IMR-90 (cell line): ENCODE measurements at regions not wholly inside any gene's neighbourhood (a gene's known extent, or its start where the extent isn't known, plus 50 kb on each side); places are given as distances from the start of the nearest gene placed in this dataset.

Experiments
- ATAC-seq: fragments of 200-7000 bp; cut with Tn5 transposase; 2 replicates; pipeline ENCODE4 v1.9.1; 2020; ENCODE audit warnings: low read depth, mild to moderate bottlenecking, moderate library complexity
- BruUV-seq: library from RNA; stranded (reverse); fragments of 400-500 nt; replicated peaks from 2 replicates; lab custom pipeline; 2021; lab: Mats Ljungman, UMichigan
- CTCF ChIA-PET: fragments of 300-600 bp; formaldehyde crosslinking; extraction: SDS; loops from one replicate; lab custom pipeline; 2021; ENCODE audit warnings: antibody characterized with exemption; lab: Yijun Ruan, JAX
- POLR2A ChIA-PET: fragments of 300-600 bp; sonication (Branson Sonifier 250); formaldehyde crosslinking; loops from one replicate; lab custom pipeline; 2022; ENCODE audit warnings: antibody characterized with exemption; ENCODE audit not compliant: unreplicated experiment; lab: Charles Lee
- DNase-seq: peaks from one replicate; pipeline ENCODE4 v3.0.0; 2013
- H2AFZ ChIP-seq: replicated peaks from 2 replicates; pipeline ENCODE3; 2013; ENCODE audit warnings: low read length, mild to moderate bottlenecking; ENCODE audit not compliant: poor library complexity
- H2AK5ac ChIP-seq: 2 replicates; pipeline ENCODE4 v1.6.1; 2013; ENCODE audit warnings: low read depth, low read length, inconsistent platforms
- H2AK9ac ChIP-seq: replicated peaks from 2 replicates; pipeline ENCODE3; 2013; ENCODE audit warnings: mild to moderate bottlenecking, low read depth, low read length, moderate library complexity; ENCODE audit not compliant: poor library complexity
- H2BK120ac ChIP-seq: 2 replicates; pipeline ENCODE4 v1.6.1; 2013; ENCODE audit warnings: low read depth, low read length, inconsistent platforms
- H2BK15ac ChIP-seq: 3 replicates; pipeline ENCODE4 v1.6.1; 2013; ENCODE audit warnings: low read depth, low read length, inconsistent platforms
- H2BK20ac ChIP-seq: 2 replicates; pipeline ENCODE4 v1.6.1; 2013; ENCODE audit warnings: low read depth, mild to moderate bottlenecking, inconsistent platforms, low read length, moderate library complexity
- H2BK5ac ChIP-seq: 2 replicates; pipeline ENCODE4 v1.6.1; 2013; ENCODE audit warnings: mild to moderate bottlenecking, low read depth, low read length, inconsistent platforms; ENCODE audit not compliant: poor library complexity, severe bottlenecking
- H3K14ac ChIP-seq: replicated peaks from 2 replicates; pipeline ENCODE4 v1.6.1; 2013; ENCODE audit warnings: low read depth, low read length, inconsistent platforms
- H3K18ac ChIP-seq: 2 replicates; pipeline ENCODE4 v1.6.1; 2013; ENCODE audit warnings: low read depth, low read length, control low read depth
- H3K23ac ChIP-seq: 2 replicates; pipeline ENCODE4 v1.6.1; 2013; ENCODE audit warnings: low read depth, low read length, inconsistent platforms
- H3K27ac ChIP-seq: 2 replicates; pipeline ENCODE4 v1.5.1; 2013; ENCODE audit warnings: mild to moderate bottlenecking, control low read depth, low read length; ENCODE audit not compliant: insufficient read depth
- H3K27me3 ChIP-seq: 2 replicates; pipeline ENCODE4 v1.6.1; 2013; ENCODE audit warnings: low read length; ENCODE audit not compliant: control insufficient read depth, insufficient read depth
- H3K36me3 ChIP-seq: 2 replicates; pipeline ENCODE4 v1.6.1; 2013; ENCODE audit warnings: low read length, mixed read lengths; ENCODE audit not compliant: control insufficient read depth, insufficient read depth
- H3K4ac ChIP-seq: 2 replicates; pipeline ENCODE4 v1.6.1; 2013; ENCODE audit warnings: low read depth, low read length, inconsistent platforms
- H3K4me1 ChIP-seq: 2 replicates; pipeline ENCODE4 v1.6.1; 2013; ENCODE audit warnings: low read length, mixed read lengths; ENCODE audit not compliant: control insufficient read depth, insufficient read depth
- H3K4me2 ChIP-seq: 2 replicates; pipeline ENCODE4 v1.6.1; 2013; ENCODE audit warnings: low read depth, mild to moderate bottlenecking, control low read depth, low read length, moderate library complexity
- H3K4me3 ChIP-seq: 2 replicates; pipeline ENCODE4 v1.5.1; 2013; ENCODE audit warnings: low read depth, mild to moderate bottlenecking, control low read depth, low read length, moderate library complexity; ENCODE audit not compliant: insufficient read depth
- H3K56ac ChIP-seq: 2 replicates; pipeline ENCODE4 v1.6.1; 2013; ENCODE audit warnings: low read length, inconsistent platforms; ENCODE audit not compliant: insufficient read depth; ENCODE audit errors: extremely low read depth
- H3K79me1 ChIP-seq, 2 experiments: 2 replicates each; pipeline ENCODE4 v1.6.1; 2013; ENCODE audit warnings: low read length in 2 of 2, inconsistent platforms in 1 of 2, low read depth in 1 of 2
- H3K9ac ChIP-seq: 2 replicates; pipeline ENCODE4 v1.6.1; 2013; ENCODE audit warnings: low read depth, low read length, control low read depth
- H3K9me1 ChIP-seq: 2 replicates; pipeline ENCODE4 v1.6.1; 2013; ENCODE audit warnings: low read length, inconsistent platforms; ENCODE audit not compliant: insufficient read depth
- H3K9me3 ChIP-seq: 2 replicates; pipeline ENCODE4 v1.6.1; 2013; ENCODE audit warnings: low read length; ENCODE audit not compliant: control insufficient read depth, insufficient read depth
- H4K20me1 ChIP-seq: 2 replicates; pipeline ENCODE4 v1.6.1; 2013; ENCODE audit warnings: low read length, inconsistent platforms; ENCODE audit not compliant: insufficient read depth
- H4K5ac ChIP-seq: 2 replicates; pipeline ENCODE4 v1.6.1; 2013; ENCODE audit warnings: mild to moderate bottlenecking, low read depth, low read length, control low read depth
- H4K8ac ChIP-seq, 2 experiments: 2 replicates each; pipeline ENCODE4 v1.6.1; 2013; ENCODE audit warnings: low read depth in 2 of 2, low read length in 2 of 2, control low read depth in 1 of 2, inconsistent platforms in 1 of 2
- H4K91ac ChIP-seq: 2 replicates; pipeline ENCODE4 v1.6.1; 2013; ENCODE audit warnings: low read depth, low read length, inconsistent platforms; ENCODE audit not compliant: insufficient read depth
- BHLHE40 ChIP-seq: fragments of 150-350 bp; IDR thresholded peaks from 2 replicates; pipeline ENCODE4 v1.6.1; 2016; ENCODE audit warnings: mild to moderate bottlenecking, low read depth, low read length
- CEBPB ChIP-seq: IDR thresholded peaks from 2 replicates; pipeline ENCODE4 v1.6.1; 2012; ENCODE audit warnings: low read depth, low read length, improper control_type of control experiment
- CHD1 ChIP-seq: IDR thresholded peaks from 2 replicates; pipeline ENCODE4 v1.6.1; 2012; ENCODE audit warnings: low read depth, low read length, improper control_type of control experiment
- FOS ChIP-seq: fragments of 150-350 bp; IDR thresholded peaks from 2 replicates; pipeline ENCODE4 v1.6.1; 2016; ENCODE audit warnings: low read depth, low read length
- MAFK ChIP-seq: IDR thresholded peaks from 2 replicates; pipeline ENCODE4 v1.6.1; 2012; ENCODE audit warnings: low read depth, low read length, improper control_type of control experiment
- MAZ ChIP-seq: IDR thresholded peaks from 2 replicates; pipeline ENCODE4 v1.6.1; 2012; ENCODE audit warnings: low read depth, mild to moderate bottlenecking, low read length, improper control_type of control experiment, moderate library complexity, borderline replicate concordance
- MXI1 ChIP-seq: IDR thresholded peaks from 2 replicates; pipeline ENCODE4 v1.6.1; 2012; ENCODE audit warnings: low read depth, mild to moderate bottlenecking, low read length, moderate library complexity, borderline replicate concordance
- NFE2L2 ChIP-seq: fragments of 150-350 bp; IDR thresholded peaks from 2 replicates; pipeline ENCODE4 v1.6.1; 2016; ENCODE audit warnings: low read depth, mild to moderate bottlenecking, low read length
- POLR2A ChIP-seq: IDR thresholded peaks from 2 replicates; pipeline ENCODE4 v1.6.1; 2012; ENCODE audit warnings: mild to moderate bottlenecking, low read depth, low read length
- RAD21 ChIP-seq: IDR thresholded peaks from 2 replicates; pipeline ENCODE4 v1.6.1; 2012; ENCODE audit warnings: low read length, improper control_type of control experiment
- RCOR1 ChIP-seq: IDR thresholded peaks from 2 replicates; pipeline ENCODE4 v1.6.1; 2012; ENCODE audit warnings: mild to moderate bottlenecking, low read length, improper control_type of control experiment; ENCODE audit not compliant: insufficient replicate concordance
- RFX5 ChIP-seq: IDR thresholded peaks from 2 replicates; pipeline ENCODE4 v1.8.0; 2012; ENCODE audit warnings: low read depth, mild to moderate bottlenecking, low read length, moderate library complexity
- SMC3 ChIP-seq: fragments of 150-350 bp; IDR thresholded peaks from 2 replicates; pipeline ENCODE4 v1.6.1; 2016; ENCODE audit warnings: low read depth, mild to moderate bottlenecking, antibody characterized with exemption, low read length, moderate library complexity
- WGBS, 2 experiments: methylation state at CpG; one replicate each; pipeline versions ENCODE4 v1.1.5 to v1.1.7; 2013; ENCODE audit warnings: missing lambda C conversion rate in 2 of 2; ENCODE audit not compliant: insufficient read length in 1 of 2; ENCODE audit errors: extremely low coverage in 2 of 2; 5-methylcytosine and 5-hydroxymethylcytosine counted together
- dilution Hi-C: fragments of 300-500 bp; cut with HindIII; formaldehyde crosslinking; loops from one replicate; pipeline ENCODE4 v1.14.3; 2018; ENCODE audit warnings: low sequenced_read_pairs; ENCODE audit not compliant: unreplicated experiment
- in situ Hi-C: fragments of 300-500 bp; cut with MboI; formaldehyde crosslinking; loops from 3 replicates; pipeline ENCODE4 v1.14.3; 2019; ENCODE audit warnings: low sequenced_read_pairs, inconsistent platforms, mixed read lengths
- intact Hi-C: fragments of 100-400 bp; cut with micrococcal nuclease; formaldehyde crosslinking; loops from 2 replicates; pipeline ENCODE4 v1.10.0; 2022
- TF ChIP-seq, protein P1 (sequence below): conservative IDR thresholded peaks from 2 replicates; pipeline ENCODE4 v1.5.1; 2012; ENCODE audit warnings: mild to moderate bottlenecking, low read depth, low read length, improper control_type of control experiment
- TF ChIP-seq, protein P2 (sequence below): fragments of 150-350 bp; IDR thresholded peaks from 2 replicates; pipeline ENCODE4 v1.6.1; 2016; ENCODE audit warnings: low read depth, mild to moderate bottlenecking, low read length, moderate library complexity, borderline replicate concordance
- TF ChIP-seq, protein P3 (sequence below): fragments of 150-350 bp; IDR thresholded peaks from 2 replicates; pipeline ENCODE4 v1.6.1; 2017; ENCODE audit warnings: mild to moderate bottlenecking, antibody characterized with exemption, low read length, low read depth

DNA sequence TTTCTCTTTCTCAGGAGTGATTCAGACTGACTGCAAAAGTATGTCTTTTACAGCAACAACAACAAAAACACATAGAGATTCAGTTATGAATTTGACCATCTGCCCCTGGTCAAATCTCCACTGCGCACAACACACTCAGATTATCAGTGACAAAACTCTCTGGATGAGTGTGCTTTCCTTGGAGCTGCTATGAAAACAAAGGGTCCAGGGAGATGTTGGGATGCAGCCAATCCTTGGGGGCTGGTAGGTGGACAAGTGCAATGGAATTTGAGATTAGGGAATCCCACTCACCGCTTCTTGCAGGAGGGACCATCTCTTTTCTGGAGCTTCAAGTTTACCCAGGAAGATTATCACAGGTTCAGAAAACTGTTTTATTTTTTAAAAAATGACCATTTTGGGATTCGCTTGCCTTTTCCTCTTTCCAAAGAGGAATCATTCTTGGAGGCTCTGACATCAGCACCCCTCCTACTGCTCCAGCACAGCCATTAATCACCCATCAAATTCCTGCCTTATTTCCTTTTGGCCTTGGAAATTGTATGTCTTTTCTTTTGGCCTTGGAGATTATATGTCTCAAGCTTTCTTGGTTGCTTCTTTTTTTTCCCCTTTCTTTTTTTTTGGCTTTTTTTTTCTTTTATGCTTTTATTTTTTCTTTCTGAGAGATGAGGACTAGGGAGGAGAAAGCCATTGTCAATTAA is 311.8 kb downstream of the TSHZ3 start:
- no peak overlapping the region for H2BK5ac ChIP-seq
- no peaks in the 10 kb centered on the region for H4K20me1 ChIP-seq
- no peak overlapping the region for H3K56ac ChIP-seq
- no peak overlapping the region for H2BK120ac ChIP-seq
- H3K23ac ChIP-seq: no peak overlapping the region
- no peak overlapping the region for H2AK9ac ChIP-seq
- no peak overlapping the region for H2AK5ac ChIP-seq
- WGBS, 2 experiments: 60% methylated on average over 1 of the region's 3 CpGs; no CpG with 5 or more reads in 1 of the 2 experiments
- H3K27ac ChIP-seq: no peak overlapping the region
- no peak overlapping the region for H2BK15ac ChIP-seq
- intact Hi-C loops (no loop called here), dilution Hi-C loops (no loop called here), in situ Hi-C loops (no loop called here)
- no peaks in the 10 kb centered on the region for H3K9me1 ChIP-seq
- POLR2A ChIA-PET: no interaction called here
- H3K9ac ChIP-seq: no peak overlapping the region
- DNase-seq (no peak), ATAC-seq (no peak)
- H4K91ac ChIP-seq: no peak overlapping the region
- no peaks in the 10 kb centered on the region for H3K79me1 ChIP-seq
- TF ChIP-seq CEBPB (no peak), MAZ (no peak), SMC3 (no peak), RAD21 (no peak), RFX5 (no peak), FOS (no peak), RCOR1 (no peak), NFE2L2 (no peak), POLR2A (no peak), BHLHE40 (no peak), MXI1 (no peak), MAFK (no peak), CHD1 (no peak)
- TF ChIP-seq, protein P1, sequence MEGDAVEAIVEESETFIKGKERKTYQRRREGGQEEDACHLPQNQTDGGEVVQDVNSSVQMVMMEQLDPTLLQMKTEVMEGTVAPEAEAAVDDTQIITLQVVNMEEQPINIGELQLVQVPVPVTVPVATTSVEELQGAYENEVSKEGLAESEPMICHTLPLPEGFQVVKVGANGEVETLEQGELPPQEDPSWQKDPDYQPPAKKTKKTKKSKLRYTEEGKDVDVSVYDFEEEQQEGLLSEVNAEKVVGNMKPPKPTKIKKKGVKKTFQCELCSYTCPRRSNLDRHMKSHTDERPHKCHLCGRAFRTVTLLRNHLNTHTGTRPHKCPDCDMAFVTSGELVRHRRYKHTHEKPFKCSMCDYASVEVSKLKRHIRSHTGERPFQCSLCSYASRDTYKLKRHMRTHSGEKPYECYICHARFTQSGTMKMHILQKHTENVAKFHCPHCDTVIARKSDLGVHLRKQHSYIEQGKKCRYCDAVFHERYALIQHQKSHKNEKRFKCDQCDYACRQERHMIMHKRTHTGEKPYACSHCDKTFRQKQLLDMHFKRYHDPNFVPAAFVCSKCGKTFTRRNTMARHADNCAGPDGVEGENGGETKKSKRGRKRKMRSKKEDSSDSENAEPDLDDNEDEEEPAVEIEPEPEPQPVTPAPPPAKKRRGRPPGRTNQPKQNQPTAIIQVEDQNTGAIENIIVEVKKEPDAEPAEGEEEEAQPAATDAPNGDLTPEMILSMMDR: no peak
- TF ChIP-seq, protein P2, sequence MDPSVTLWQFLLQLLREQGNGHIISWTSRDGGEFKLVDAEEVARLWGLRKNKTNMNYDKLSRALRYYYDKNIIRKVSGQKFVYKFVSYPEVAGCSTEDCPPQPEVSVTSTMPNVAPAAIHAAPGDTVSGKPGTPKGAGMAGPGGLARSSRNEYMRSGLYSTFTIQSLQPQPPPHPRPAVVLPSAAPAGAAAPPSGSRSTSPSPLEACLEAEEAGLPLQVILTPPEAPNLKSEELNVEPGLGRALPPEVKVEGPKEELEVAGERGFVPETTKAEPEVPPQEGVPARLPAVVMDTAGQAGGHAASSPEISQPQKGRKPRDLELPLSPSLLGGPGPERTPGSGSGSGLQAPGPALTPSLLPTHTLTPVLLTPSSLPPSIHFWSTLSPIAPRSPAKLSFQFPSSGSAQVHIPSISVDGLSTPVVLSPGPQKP: no peak
- TF ChIP-seq, protein P3, sequence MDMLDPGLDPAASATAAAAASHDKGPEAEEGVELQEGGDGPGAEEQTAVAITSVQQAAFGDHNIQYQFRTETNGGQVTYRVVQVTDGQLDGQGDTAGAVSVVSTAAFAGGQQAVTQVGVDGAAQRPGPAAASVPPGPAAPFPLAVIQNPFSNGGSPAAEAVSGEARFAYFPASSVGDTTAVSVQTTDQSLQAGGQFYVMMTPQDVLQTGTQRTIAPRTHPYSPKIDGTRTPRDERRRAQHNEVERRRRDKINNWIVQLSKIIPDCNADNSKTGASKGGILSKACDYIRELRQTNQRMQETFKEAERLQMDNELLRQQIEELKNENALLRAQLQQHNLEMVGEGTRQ: no peak
- H3K4ac ChIP-seq: no peak overlapping the region
- H3K9me3 ChIP-seq: no peaks in the 10 kb centered on the region
- BruUV-seq: no TSS peak
- H3K4me1 ChIP-seq: no peaks in the 10 kb centered on the region
- no peak overlapping the region for H2AFZ ChIP-seq
- H3K36me3 ChIP-seq: no peaks in the 10 kb centered on the region
- peaks cover 3% of the 10 kb centered on the region for H3K27me3 ChIP-seq
- H2BK20ac ChIP-seq: no peak overlapping the region
- no peak overlapping the region for H4K8ac ChIP-seq
- CTCF ChIA-PET: interaction anchor here (0.6 to 2.1 kb wide), 3 partner anchors 17 to 1111 kb away, joined by 3 to 13 read pairs (median 3); no protein-coding TSS in a partner anchor
- H3K18ac ChIP-seq: no peak overlapping the region
- no peak overlapping the region for H3K14ac ChIP-seq
- H4K5ac ChIP-seq: no peak overlapping the region
- no peak overlapping the region for H3K4me2 ChIP-seq
- no peak overlapping the region for H3K4me3 ChIP-seq
